Small intestine (tissue), 7 donors: ENCODE measurements at regions not wholly inside any gene's neighbourhood (a gene's known extent, or its start where the extent isn't known, plus 50 kb on each side); places are given as distances from the start of the nearest gene placed in this dataset.
"Not testable (repeated sequence)": the region's sequence is repeated elsewhere in the genome, so short reads cannot be mapped to it uniquely, and the experiment has no call there.

Experiments used
- DNase-seq, 2 donors: peaks; one replicate each; pipeline versions ENCODE4 v3.0.0 to v3.0.0-alpha.2; 2013
- FAIRE-seq: peaks from 2 replicates; lab custom pipeline; 2012; peaks lifted over from hg19 to GRCh38; lab: Jason Lieb, UNC
- H3K27ac ChIP-seq, 3 donors: one replicate each; pipeline ENCODE4 v1.5.1; 2013; ENCODE audit warnings: low read length in 2 of 3, mild to moderate bottlenecking in 2 of 3, control low read depth in 1 of 3, inconsistent platforms in 1 of 3, low read depth in 1 of 3, moderate library complexity in 1 of 3
- H3K27me3 ChIP-seq, 3 donors: one replicate each; pipeline ENCODE4 v1.6.1; 2013; ENCODE audit warnings: low read length in 3 of 3, inconsistent platforms in 1 of 3; ENCODE audit not compliant: control insufficient read depth in 3 of 3, insufficient read depth in 3 of 3
- H3K36me3 ChIP-seq, 3 donors: one replicate each; pipeline ENCODE4 v1.6.1; 2013; ENCODE audit warnings: low read length in 3 of 3, inconsistent platforms in 1 of 3, low read depth in 1 of 3, mild to moderate bottlenecking in 1 of 3, moderate library complexity in 1 of 3; ENCODE audit not compliant: control insufficient read depth in 3 of 3, insufficient read depth in 2 of 3
- H3K4me1 ChIP-seq, 3 donors: one replicate each; pipeline ENCODE4 v1.6.1; 2013; ENCODE audit warnings: low read length in 2 of 3, inconsistent platforms in 1 of 3, low read depth in 1 of 3, mild to moderate bottlenecking in 1 of 3, moderate library complexity in 1 of 3; ENCODE audit not compliant: control insufficient read depth in 3 of 3, insufficient read depth in 2 of 3
- H3K4me3 ChIP-seq, 3 donors: one replicate each; pipeline ENCODE4 v1.5.1; 2013; ENCODE audit warnings: low read length in 3 of 3, control low read depth in 1 of 3, inconsistent platforms in 1 of 3, low read depth in 1 of 3, mild to moderate bottlenecking in 1 of 3, moderate library complexity in 1 of 3
- H3K9me3 ChIP-seq, 2 donors: one replicate each; pipeline ENCODE4 v1.6.1; 2013; ENCODE audit warnings: low read depth in 1 of 2, low read length in 1 of 2; ENCODE audit not compliant: control insufficient read depth in 2 of 2, insufficient read depth in 1 of 2
- WGBS, 3 donors: extraction: QIAGEN DNeasy Blood & Tissue Kit; methylation state at CpG; one replicate each; pipeline ENCODE4 v1.1.7; 2013; 5-methylcytosine and 5-hydroxymethylcytosine counted together
- donor health status: healthy with polysubstance abuse.
- donor health status: control.
- donor health status: control.
- donor health status: Bipolar disorder and iron deficiency.
- donor health status: healthy.

DNA sequence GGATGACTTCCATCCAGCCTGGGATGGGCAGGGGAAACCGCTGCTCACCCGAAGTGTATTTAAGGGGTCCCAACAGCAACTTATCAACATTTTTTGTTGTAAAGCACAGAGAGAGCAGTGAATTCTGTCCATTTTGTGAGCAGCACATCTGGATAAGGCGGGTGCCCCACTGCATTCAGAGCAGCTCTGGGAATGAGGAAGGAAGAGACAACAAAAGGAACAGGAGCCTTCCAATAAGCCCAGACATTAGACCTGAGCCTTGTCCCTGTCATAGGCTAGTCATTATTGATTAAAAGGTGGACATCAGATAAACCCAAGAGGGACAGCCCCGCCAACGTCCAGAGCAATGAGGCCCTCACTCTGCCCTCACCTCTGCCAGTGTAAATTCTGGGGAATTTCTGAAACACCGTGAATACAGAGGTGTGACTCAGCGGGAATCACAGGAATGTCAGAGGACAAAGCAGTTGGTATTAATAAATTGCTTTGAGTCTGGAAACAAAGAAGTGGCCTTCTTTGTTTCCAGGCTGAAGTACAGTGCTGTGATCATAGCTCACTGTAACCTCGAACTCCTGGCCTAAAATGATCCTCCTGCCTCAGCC is 78.2 kb upstream of the PLGLB2 start:
- not testable (repeated sequence) for H3K36me3 ChIP-seq, H3K27ac ChIP-seq, H3K27me3 ChIP-seq, H3K4me1 ChIP-seq, H3K4me3 ChIP-seq, H3K9me3 ChIP-seq, DNase-seq, FAIRE-seq
- 79 to 94% (median 83%) methylated on average over 5 of the region's 8 CpGs for WGBS, 3 donors

DNA sequence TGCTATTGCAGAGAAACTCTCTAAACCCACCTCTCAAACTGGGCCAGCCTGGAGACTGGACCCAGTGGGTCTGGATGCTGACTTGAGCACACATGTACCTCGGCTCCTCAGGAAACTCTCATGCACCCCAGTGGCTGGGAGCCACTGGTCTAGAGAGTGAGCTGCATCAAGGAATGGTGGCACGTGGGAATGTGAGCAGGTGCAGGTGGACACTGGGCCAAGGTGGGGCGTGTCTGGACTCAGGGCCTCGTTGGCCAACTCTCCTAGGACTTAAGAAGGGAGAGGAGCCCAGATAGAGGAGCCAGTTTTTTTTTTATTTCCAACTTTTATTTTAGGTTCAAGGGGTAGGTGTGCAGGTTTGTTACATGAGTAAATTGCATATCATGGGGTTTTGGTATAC is 75.5 kb upstream of the PLGLB2 start:
- H3K27ac ChIP-seq, H3K9me3 ChIP-seq, H3K27me3 ChIP-seq, DNase-seq, H3K36me3 ChIP-seq, H3K4me3 ChIP-seq, FAIRE-seq, H3K4me1 ChIP-seq: not testable (repeated sequence)
- WGBS, 3 donors = 74 to 91% (median 89%) methylated on average over 3 to 4 of the region's 4 CpGs

- not testable (repeated sequence) for FAIRE-seq, H3K4me3 ChIP-seq, H3K9me3 ChIP-seq, H3K36me3 ChIP-seq, H3K27me3 ChIP-seq, H3K27ac ChIP-seq, H3K4me1 ChIP-seq, DNase-seq
- WGBS, 3 donors = 80 to 86% methylated on average over 1 of the region's 2 CpGs; no CpG with 5 or more reads in 1 of the 3 donors
Measured at GRCh38 chr2:87674729-87675128, 73.2 kb upstream of the PLGLB2 start.

GRCh38 chr2:87675487-87675886 is 72.4 kb upstream of the PLGLB2 start:
- not testable (repeated sequence) for H3K27me3 ChIP-seq, H3K4me3 ChIP-seq, H3K9me3 ChIP-seq, DNase-seq, H3K4me1 ChIP-seq, H3K36me3 ChIP-seq, FAIRE-seq, H3K27ac ChIP-seq
- 57 to 100% (median 82%) methylated on average over 1 to 5 of the region's 7 CpGs for WGBS, 3 donors

GRCh38 chr2:87677421-87677923 is 70.4 kb upstream of the PLGLB2 start:
- H3K27me3 ChIP-seq, DNase-seq, H3K4me3 ChIP-seq, H3K4me1 ChIP-seq, FAIRE-seq, H3K27ac ChIP-seq, H3K9me3 ChIP-seq, H3K36me3 ChIP-seq: not testable (repeated sequence)
- 5 to 53% (median 25%) methylated on average over 1 of the region's 5 CpGs for WGBS, 3 donors

DNA sequence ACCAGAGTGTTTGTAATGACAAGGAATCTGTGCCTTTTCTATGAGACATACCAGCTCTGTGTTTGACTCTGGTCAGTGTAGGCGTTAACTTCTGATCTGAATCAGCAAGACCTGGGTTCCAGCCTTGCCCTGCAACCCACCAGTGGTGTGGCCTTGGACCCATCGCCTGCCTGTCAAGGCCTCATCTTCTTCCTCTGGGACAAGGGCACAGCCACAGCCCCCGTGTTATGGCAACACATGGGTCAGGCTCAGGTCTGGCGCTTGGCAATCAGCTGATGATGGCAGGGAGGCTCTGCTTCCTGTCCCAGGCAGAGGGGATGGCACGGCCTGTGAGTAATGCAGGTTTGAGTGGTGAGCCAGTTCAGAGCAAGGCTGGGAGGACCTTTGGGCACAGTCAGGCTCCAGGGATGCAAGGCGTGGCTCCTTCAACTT is 69.1 kb upstream of the PLGLB2 start:
- 85 to 89% (median 86%) methylated on average over 4 to 5 of the region's 6 CpGs for WGBS, 3 donors
- H3K4me3 ChIP-seq, H3K36me3 ChIP-seq, H3K27ac ChIP-seq, FAIRE-seq, H3K9me3 ChIP-seq, H3K4me1 ChIP-seq, DNase-seq, H3K27me3 ChIP-seq: not testable (repeated sequence)

- not testable (repeated sequence) for FAIRE-seq, DNase-seq
- 77 to 100% (median 83%) methylated on average over 1 to 2 of the region's 4 CpGs for WGBS, 3 donors
Measured at GRCh38 chr2:87679950-87680349, 67.9 kb upstream of the PLGLB2 start.

DNA sequence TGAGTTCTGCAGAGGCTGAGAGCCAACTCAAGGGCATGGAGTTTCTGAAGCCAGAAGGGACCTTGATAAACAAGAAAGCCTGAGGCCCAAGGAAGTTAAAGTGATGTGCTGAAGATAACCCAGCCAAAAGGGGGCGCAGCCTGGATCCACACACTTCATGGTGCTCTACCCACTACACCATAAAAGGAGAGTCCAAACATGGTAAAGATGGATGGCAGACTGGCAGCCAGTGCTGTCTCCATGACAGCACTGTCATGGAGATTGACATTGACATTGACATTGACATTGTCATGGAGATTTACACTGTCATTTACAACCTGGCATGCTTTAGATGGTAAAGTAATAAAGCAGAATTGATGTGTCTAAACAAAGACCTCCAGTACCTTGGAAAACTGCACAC is 67.2 kb upstream of the PLGLB2 start:
- 100% methylated on average over 1 of the region's 1 CpG for WGBS, 3 donors
- H3K36me3 ChIP-seq, FAIRE-seq, H3K4me1 ChIP-seq, H3K9me3 ChIP-seq, H3K4me3 ChIP-seq, H3K27me3 ChIP-seq, H3K27ac ChIP-seq: not testable (repeated sequence)
- peak in 1 of 2 donors; percentile 1 for DNase-seq

More at GRCh38 chr2:87679950-87680349, 67.9 kb upstream of the PLGLB2 start:
- not testable (repeated sequence) for H3K27ac ChIP-seq, H3K27me3 ChIP-seq, H3K4me3 ChIP-seq, H3K9me3 ChIP-seq, H3K36me3 ChIP-seq, H3K4me1 ChIP-seq

- H3K27me3 ChIP-seq, FAIRE-seq, H3K4me1 ChIP-seq, H3K9me3 ChIP-seq, H3K4me3 ChIP-seq, H3K27ac ChIP-seq, H3K36me3 ChIP-seq: not testable (repeated sequence)
- peak in 1 of 2 donors; percentile 1 for DNase-seq
- WGBS, 3 donors = 40 to 77% (median 61%) methylated on average over 6 to 10 of the region's 10 CpGs
Measured at GRCh38 chr2:87683451-87683850, 64.4 kb upstream of the PLGLB2 start.
